NCI-H1436 (cell line): ENCODE measurements at regions not wholly inside any gene's neighbourhood (a gene's known extent, or its start where the extent isn't known, plus 50 kb on each side); places are given as distances from the start of the nearest gene placed in this dataset.
A peak's percentile ranks its signal among the peaks of the same experiment; 100 is the strongest.
"Not testable (repeated sequence)": the region's sequence is repeated elsewhere in the genome, so short reads cannot be mapped to it uniquely, and the experiment has no call there.

Experiments
- DNase-seq: peaks from one replicate; lab custom pipeline; 2025; lab: John Stamatoyannopoulos, UW

DNA sequence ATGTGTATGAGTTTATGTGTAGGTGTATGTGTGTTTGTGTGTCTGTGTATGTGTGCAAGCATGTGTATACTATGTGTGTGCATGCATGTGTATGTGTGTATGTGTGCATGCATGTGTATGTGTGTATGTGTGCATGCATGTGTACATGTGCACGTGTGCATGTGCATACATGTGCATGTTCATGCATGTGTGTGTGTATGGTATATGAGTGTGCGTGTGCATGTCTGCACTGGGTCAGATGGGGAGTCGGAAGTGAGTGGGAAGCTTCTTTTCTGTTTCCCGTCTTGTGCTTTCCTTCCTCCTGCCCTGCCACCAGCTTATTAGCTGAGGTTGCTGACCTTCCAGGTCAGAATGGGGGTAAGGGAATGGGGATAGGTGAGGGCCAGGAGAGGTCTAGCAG, 174.7 kb downstream of the MAP2K4 start:
- no peak for DNase-seq

DNA sequence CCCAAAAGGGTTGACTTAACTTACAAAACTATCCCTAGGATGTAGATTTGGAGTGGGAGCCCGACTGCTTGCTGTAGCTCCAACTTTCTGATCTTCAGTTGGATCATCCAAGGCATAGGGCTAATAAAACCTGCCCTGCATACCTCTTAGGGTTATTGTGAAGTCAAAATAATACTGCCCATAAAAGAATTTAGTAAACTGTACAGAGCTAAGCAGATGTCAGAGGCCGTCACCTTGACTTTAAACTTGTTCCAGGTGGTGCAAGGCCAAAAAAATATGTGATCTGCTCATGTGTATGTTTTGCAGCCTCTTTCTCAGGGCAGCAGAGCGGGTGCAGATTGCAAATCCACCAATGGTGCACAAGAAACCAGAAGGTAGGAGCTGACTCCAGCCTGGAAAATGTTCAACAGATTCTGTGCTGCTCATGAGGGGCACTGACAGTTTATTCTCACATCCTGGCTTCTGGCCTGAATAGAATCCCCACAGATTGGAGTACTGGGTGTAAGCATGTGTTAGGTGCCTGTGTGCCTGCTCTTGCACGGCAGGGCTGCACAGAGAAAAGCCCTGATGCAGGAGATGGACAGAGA, 180.7 kb downstream of the MAP2K4 start:
- no peak for DNase-seq

GRCh38 chr17:12209632-12210191, 189.0 kb downstream of the MAP2K4 start:
- DNase-seq = no peak

GRCh38 chr17:12220714-12221439, 200.2 kb downstream of the MAP2K4 start:
- DNase-seq = not testable (repeated sequence)

DNA sequence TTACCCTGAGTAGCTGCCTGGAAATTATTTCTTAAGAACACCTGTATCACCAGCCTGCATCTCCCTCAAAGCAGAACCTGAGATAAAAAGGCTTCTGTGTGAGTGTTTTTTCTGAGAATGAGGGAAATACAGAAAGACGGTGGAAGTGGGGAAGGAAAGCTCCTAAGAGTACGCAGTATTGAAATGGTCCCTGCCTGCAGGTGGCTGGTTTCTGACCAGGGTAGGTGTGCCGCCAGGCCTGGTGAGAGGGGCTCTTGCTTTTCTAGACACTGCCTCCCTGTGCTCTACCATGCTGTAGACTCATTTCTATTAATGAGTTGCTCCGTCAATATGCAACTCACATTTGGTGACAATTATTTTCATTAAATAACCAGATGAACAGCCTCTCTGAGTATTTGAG, 201.7 kb downstream of the MAP2K4 start:
- DNase-seq = no peak

- DNase-seq = no peak
Observed at GRCh38 chr17:12227547-12227946, 206.9 kb downstream of the MAP2K4 start.

DNA sequence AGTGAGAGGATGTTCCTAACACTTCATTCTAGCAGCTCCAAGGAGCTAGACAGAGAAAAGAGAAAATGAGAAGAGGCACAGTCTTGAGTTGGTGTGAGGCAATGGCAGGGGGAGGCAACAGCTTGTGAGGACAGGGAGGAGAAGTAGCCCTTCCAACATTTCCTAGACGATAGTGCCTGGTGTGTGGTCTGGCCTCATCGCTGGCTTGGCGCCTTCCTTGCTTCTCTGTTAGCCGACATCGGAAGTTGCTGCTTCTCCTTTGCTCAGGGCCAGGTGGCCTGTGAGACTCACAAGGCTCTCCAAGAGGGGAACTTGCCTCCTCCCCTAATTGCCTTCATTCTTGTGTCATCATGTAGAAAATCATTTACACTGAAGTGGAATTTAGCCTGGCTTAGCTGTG, 208.7 kb downstream of the MAP2K4 start:
- DNase-seq = no peak

DNA sequence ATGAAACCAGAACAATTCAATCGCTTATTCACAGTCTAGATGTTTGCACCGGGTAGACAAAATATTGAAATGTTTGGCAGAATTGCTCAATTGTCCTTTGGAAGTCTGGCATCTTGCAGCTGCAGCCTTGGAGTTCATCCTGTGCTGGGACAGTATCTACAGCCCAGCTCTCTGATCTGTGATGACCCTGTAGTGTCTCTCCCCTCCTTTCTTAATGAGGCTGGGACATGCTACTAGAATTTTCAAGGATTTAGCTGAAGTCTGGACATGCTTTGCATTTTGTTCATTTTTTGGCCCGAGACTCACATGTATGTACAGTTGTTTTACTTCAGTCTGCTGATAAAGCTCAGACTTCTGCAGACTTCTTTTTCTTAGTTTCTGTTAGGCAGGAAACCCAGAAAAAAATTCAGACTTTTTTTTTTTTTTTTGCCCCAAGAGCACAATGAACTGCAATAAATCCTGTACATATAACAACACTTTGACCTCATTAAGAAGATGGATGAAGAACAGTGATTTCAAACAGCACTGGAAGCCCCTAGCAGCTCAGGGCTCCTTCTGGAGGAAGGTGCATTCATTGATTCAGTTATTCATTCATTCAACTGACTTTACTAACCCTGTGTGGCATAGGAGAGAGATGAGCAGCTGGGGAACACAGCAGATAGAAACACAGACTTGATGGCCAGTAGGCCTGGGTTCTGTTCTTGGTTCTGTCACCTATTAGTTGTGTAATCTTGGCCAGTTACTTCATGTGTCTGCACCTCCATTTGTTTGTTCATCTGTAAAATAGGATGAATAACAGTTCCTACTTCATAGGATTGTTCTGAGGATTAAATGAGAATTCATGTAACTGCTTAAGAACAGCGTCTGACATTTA, 210.0 kb downstream of the MAP2K4 start:
- no peak for DNase-seq

GRCh38 chr17:12231355-12231682, 210.6 kb downstream of the MAP2K4 start:
- DNase-seq = no peak

- DNase-seq = not testable (repeated sequence)
Observed at GRCh38 chr17:12239021-12239420, 218.3 kb downstream of the MAP2K4 start.

DNA sequence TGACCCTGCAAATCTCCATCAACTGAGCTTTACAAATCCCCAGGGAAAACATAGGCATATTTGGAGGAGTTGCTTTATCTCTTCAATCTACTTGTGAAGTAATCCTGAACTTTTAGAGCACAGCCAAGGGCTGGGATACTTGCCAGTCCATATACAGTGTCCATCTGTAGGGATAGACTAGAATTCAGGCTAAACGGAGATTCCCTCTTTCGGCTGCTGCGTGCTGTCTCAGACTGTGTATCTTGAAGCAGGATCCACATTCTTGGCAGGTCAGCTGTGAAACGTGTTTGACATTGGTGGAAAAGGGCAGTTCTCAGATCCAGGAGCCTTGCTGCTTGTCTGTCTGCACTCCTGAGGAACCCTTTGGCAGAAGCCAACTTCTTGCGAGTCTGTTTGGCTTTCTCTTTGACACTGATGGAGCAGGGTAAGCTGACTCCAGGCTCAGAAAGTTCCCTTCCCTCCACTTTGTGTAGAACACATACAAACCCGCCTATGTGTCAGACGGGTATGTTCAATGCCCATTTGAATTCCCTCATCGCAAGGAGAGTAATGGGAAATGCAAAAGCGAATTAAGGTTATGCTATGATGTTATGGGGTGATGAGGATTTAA, 221.8 kb downstream of the MAP2K4 start:
- DNase-seq = no peak

DNA sequence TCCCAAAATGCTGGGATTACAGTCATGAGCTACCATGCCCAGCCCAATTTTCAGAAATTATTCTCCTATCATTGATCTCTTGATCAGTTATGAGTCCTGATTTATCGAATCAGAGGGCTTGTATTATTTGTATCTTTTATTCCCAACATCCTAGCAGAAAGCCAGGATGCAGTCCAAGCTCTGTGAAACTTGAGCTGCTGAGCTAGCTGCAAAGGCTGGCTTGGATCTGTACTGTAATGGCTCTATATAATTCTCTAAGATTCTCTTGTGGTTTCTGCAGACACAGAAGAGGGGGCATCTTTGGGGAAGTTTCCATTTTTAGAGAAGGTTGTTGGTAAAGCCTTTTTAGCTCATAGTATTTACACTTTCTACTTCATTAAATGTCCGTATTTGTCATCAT, 227.1 kb downstream of the MAP2K4 start:
- no peak for DNase-seq

GRCh38 chr17:12250973-12251372, 230.3 kb downstream of the MAP2K4 start:
- no peak for DNase-seq

DNA sequence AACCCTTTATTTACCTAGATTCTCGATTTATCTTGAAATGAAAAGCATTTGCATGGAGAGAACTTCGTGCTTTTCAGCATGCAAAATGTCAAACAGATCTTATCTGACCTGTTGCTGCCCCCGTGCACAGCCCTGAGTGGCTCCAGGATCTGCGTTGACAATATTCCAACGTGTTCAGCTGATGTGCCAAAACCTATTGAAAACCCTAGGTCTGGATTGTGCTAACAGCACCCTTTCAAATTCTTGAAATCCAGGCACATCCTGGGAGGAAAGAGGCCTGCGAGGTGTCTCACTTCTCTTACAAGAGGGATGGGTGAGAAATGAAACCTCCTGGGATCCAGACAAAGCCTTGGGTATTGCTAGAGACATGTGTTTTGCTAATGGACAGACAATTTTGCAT, 231.8 kb downstream of the MAP2K4 start:
- DNase-seq = no peak

DNA sequence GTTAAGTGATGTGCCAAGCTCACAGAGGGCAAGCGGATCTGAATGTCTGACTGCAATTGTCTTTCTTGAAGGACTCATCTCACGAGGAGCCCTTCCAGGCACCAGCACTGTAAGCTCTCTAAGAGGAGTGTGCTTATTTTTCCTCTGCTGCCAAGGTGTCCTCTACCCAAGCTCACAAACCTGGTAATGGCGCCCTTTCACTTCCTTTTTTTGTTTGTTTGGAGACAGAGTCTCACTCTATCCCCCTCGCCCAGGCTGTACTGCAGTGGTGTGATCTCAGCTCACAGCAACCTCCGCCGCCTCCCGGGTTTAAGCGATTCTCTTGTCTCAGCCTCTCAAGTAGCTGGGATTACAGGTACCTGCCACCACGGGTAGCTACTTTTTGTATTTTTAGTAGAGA, 233.8 kb downstream of the MAP2K4 start:
- no peak for DNase-seq

- peak; percentile 13 for DNase-seq
Observed at GRCh38 chr17:12256380-12256995, 235.8 kb downstream of the MAP2K4 start.

GRCh38 chr17:12257176-12257575, 236.5 kb downstream of the MAP2K4 start:
- no peak for DNase-seq

DNA sequence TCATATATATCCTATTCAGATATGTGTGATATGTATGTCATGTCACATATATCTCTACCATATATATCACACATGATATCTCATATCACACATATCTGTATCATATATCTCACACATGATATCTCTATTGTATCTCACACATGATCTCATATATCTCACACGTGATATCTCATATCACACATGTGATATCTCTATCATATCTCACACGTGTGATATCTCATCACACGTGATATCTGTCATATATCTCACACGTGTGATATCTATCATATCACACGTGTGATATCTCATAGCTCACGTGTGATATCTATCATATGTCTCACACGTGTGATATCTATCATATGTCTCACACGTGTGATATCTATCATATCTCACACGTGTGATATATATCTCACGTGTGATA, 240.7 kb downstream of the MAP2K4 start:
- no peak for DNase-seq

DNA sequence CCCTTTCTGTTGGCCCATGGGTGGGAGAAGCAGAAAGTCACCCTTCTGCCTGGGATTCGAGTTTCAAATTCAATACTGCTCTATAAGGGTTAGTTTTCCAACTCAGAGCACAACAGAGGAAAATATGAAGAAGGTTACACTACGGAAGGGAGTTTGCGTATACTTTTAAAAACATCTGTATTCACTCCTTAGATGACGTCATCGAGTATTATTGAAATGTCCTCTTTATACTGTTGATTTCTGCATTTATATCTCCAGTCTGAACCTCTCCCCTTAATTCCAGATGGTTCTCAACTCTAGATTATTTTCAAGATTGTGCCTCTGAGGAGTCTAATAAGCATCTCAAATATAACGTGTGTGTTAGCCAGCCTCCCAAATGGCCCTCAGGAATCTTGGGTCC, 249.1 kb downstream of the MAP2K4 start:
- DNase-seq = no peak

GRCh38 chr17:12277827-12278226, 257.1 kb downstream of the MAP2K4 start:
- no peak for DNase-seq

DNA sequence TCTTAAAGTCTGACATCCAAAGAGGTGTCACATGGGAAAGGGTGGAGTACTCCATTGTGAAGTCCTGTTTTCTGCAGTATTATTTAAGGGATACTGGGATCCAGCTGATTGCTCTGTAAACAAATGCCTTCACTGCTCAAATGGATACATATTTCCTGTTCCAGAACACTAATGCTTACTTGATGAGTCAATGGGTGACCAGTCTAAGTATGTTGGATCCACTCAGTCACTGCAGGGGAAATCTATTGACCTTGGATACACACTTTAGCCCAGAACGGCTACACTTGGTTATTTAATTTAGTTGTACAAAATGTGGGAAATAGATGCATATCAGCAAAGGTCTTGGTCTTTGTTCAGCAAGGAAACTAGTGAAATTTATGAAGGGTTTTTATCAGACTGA, 261.4 kb downstream of the MAP2K4 start:
- DNase-seq = no peak

- DNase-seq = no peak
Observed at GRCh38 chr17:12287953-12288352, 267.3 kb downstream of the MAP2K4 start.
